NCI-H1436 (cell line): ENCODE measurements at regions not wholly inside any gene's neighbourhood (a gene's known extent, or its start where the extent isn't known, plus 50 kb on each side); places are given as distances from the start of the nearest gene placed in this dataset.

Experiments used
- DNase-seq: peaks from one replicate; lab custom pipeline; 2025; lab: John Stamatoyannopoulos, UW

DNA sequence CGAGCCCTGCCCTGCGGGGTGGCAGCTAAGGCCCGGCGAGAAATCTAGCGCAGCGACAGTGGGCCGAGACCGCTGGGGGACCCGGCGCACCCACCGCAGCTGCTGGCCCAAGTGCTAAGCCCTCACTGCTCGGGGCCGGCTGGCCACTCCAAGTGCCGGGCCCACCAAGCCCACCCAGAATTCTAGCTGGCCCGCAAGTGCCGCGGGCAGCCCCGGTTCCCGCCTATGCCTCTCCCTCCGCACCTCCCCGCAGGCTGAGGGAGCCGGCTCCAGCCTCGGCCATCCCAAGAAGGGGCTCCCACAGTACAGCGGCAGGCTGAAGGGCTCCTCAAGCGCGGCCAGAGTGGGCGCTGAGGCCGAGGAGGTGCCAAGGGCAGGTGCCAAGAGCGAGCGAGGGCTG, 55.2 kb upstream of the RND3 start:
- DNase-seq = no peak

DNA sequence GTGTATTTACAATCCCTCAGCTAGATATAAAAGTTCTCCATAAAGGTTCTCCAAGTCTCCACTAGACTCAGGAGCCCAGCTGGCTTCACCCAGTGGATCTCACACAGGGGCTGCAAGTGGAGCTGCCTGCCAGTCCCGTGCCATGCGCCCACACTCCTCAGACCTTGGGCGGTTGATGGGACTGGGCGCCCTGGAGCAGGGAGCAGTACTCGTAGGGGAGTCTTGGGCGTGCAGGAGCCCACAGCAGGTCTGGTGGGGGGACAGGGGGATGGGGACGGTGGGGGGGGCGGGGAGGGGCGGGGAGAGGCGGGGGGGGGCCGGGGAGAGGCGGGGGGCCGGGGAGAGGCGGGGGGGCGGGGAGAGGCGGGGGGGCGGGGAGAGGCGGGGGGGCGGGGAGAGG, 54.7 kb upstream of the RND3 start:
- DNase-seq = no peak

DNA sequence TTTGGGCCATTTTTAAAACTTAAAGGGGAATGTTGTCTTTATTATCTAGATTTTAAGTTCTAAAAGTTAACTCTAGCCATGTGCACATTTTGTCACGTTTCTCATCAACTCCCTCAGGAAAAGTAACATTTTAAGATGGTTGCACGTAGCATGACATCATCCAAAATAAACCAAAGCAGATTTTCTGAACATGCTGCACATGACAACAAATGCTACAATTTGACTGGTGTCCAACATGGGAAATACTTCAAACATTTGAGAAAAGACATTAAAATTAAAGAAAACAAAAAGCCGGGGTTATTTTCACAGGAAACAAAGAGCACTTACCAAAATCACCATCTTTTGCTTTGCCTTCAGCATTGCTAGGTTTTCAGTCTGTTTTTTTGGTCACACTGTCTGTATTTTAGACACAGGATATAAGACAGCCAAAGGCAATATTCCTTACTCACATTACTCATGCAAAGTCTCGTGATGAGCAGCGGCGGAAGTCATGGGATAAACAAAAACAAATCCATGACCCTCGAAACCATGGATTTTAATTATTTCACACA, 51.3 kb upstream of the RND3 start:
- no peak for DNase-seq
